GM23338 (cell line): ENCODE measurements at regions not wholly inside any gene's neighbourhood (a gene's known extent, or its start where the extent isn't known, plus 50 kb on each side); places are given as distances from the start of the nearest gene placed in this dataset.

Experiments used
- ATAC-seq: fragments of 200-7000 bp; cut with Tn5 transposase; 3 replicates; pipeline ENCODE4 v1.9.1; 2020
- DNase-seq: peaks from one replicate; pipeline ENCODE4 v3.0.0-alpha.2; 2015; ENCODE audit warnings: low spot score
- H2AFZ ChIP-seq: fragments of 200-600 bp; sonication (generic); 2 replicates; pipeline ENCODE4 v1.8.0; 2016; ENCODE audit warnings: antibody characterized with exemption, mild to moderate bottlenecking, moderate library complexity
- H3F3A ChIP-seq: fragments of 200-600 bp; sonication (generic); replicated peaks from 2 replicates; pipeline ENCODE4 v1.8.0; 2017; ENCODE audit warnings: antibody characterized with exemption, mixed run types, low read depth
- H3K27ac ChIP-seq: fragments of 200-600 bp; sonication (generic); 2 replicates; pipeline ENCODE4 v1.6.1; 2016; ENCODE audit warnings: low read depth
- H3K27me3 ChIP-seq: fragments of 200-600 bp; sonication (generic); 2 replicates; pipeline ENCODE4 v1.8.0; 2016; ENCODE audit warnings: mild to moderate bottlenecking, mixed run types, moderate library complexity; ENCODE audit not compliant: insufficient read depth
- H3K36me3 ChIP-seq: fragments of 200-600 bp; sonication (generic); 2 replicates; pipeline ENCODE4 v1.8.0; 2016; ENCODE audit warnings: mild to moderate bottlenecking; ENCODE audit not compliant: insufficient read depth
- H3K4me1 ChIP-seq: fragments of 200-600 bp; sonication (generic); 2 replicates; pipeline ENCODE4 v1.8.0; 2016; ENCODE audit warnings: mild to moderate bottlenecking, moderate library complexity; ENCODE audit not compliant: insufficient read depth
- H3K4me2 ChIP-seq: fragments of 200-600 bp; sonication (generic); 2 replicates; pipeline ENCODE4 v1.7.1; 2017; ENCODE audit warnings: mixed run types
- H3K4me3 ChIP-seq: fragments of 200-600 bp; sonication (generic); 2 replicates; pipeline ENCODE4 v1.6.1; 2016; ENCODE audit warnings: mixed run types
- H3K79me2 ChIP-seq: fragments of 200-600 bp; sonication (generic); replicated peaks from 2 replicates; pipeline ENCODE4 v1.8.0; 2017; ENCODE audit warnings: mild to moderate bottlenecking; ENCODE audit not compliant: insufficient read depth
- H3K9me2 ChIP-seq: fragments of 200-600 bp; sonication (generic); 2 replicates; pipeline ENCODE4 v1.8.0; 2017; ENCODE audit not compliant: insufficient read depth
- H4K20me1 ChIP-seq: fragments of 200-600 bp; sonication (generic); replicated peaks from 2 replicates; pipeline ENCODE4 v1.8.0; 2017; ENCODE audit warnings: mild to moderate bottlenecking; ENCODE audit not compliant: insufficient read depth
- H3K27ac Mint-ChIP-seq: 2 replicates; pipeline ENCODE4 v1.8.0; 2020; ENCODE audit warnings: inconsistent platforms, mild to moderate bottlenecking, moderate library complexity, mixed read lengths
- H3K27me3 Mint-ChIP-seq: 3 replicates; pipeline ENCODE4 v1.8.0; 2022; ENCODE audit warnings: low read depth, mild to moderate bottlenecking, moderate library complexity, mixed read lengths, inconsistent platforms; ENCODE audit not compliant: insufficient read depth, poor library complexity
- H3K36me3 Mint-ChIP-seq: 3 replicates; pipeline ENCODE4 v1.8.0; 2021; ENCODE audit warnings: low read depth, mild to moderate bottlenecking, inconsistent platforms, moderate library complexity, mixed read lengths
- H3K4me1 Mint-ChIP-seq: 3 replicates; pipeline ENCODE4 v1.8.0; 2020; ENCODE audit warnings: mild to moderate bottlenecking, inconsistent platforms, mixed read lengths
- H3K4me3 Mint-ChIP-seq: 3 replicates; pipeline ENCODE4 v1.8.0; 2021; ENCODE audit warnings: moderate library complexity, mild to moderate bottlenecking, inconsistent platforms, mixed read lengths
- H3K9me3 Mint-ChIP-seq: 3 replicates; pipeline ENCODE4 v1.8.0; 2020; ENCODE audit warnings: moderate library complexity, mild to moderate bottlenecking, inconsistent platforms, mixed read lengths
- ZNF331 ChIP-seq: fragments of 250-450 bp; sonication (Bioruptor Pico); IDR thresholded peaks from 2 replicates; pipeline ENCODE4 v1.5.0; 2020; ENCODE audit warnings: low read depth, mild to moderate bottlenecking, moderate library complexity
- TF ChIP-seq, protein P1 (sequence below): fragments of 250-450 bp; sonication (Bioruptor Pico); IDR thresholded peaks from 2 replicates; pipeline ENCODE4 v1.5.0; 2020; ENCODE audit warnings: mild to moderate bottlenecking, moderate library complexity
- TF ChIP-seq, protein P2 (sequence below): IDR thresholded peaks from one replicate; pipeline ENCODE4 v1.6.1; 2018; ENCODE audit warnings: antibody characterized with exemption; ENCODE audit not compliant: unreplicated experiment
- TF ChIP-seq, protein P3 (sequence below), 2 experiments: fragments of 200-600 bp in 1 of 2; sonication (generic) in 1 of 2; conservative IDR thresholded peaks; 2 replicates each; pipeline versions ENCODE4 v1.5.1 to v1.6.1; 2016 to 2017; ENCODE audit warnings: antibody characterized with exemption in 2 of 2, low read depth in 2 of 2, mild to moderate bottlenecking in 2 of 2, moderate library complexity in 1 of 2

DNA sequence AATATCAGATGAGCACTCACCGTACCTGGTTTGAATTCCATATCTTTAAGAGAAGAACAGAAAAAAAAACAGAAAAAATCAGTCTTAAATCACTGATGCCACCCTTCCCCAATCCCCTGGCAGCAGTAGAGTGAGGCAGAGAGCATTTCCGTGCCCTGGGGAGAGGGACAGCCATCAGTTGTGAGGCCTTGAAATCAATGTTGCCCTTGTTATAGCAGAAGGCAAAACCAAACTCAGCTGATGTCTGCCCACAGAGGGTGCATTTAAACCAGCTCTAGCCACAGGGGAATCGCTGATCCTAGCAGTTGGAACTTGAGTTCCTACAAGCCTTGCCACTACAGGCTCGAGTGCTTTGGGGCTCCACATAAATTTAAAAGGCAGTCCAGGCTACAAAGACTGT lies 338.5 kb upstream of the FMR1 start:
- peak; percentile 0 for DNase-seq
- TF ChIP-seq, protein P1, sequence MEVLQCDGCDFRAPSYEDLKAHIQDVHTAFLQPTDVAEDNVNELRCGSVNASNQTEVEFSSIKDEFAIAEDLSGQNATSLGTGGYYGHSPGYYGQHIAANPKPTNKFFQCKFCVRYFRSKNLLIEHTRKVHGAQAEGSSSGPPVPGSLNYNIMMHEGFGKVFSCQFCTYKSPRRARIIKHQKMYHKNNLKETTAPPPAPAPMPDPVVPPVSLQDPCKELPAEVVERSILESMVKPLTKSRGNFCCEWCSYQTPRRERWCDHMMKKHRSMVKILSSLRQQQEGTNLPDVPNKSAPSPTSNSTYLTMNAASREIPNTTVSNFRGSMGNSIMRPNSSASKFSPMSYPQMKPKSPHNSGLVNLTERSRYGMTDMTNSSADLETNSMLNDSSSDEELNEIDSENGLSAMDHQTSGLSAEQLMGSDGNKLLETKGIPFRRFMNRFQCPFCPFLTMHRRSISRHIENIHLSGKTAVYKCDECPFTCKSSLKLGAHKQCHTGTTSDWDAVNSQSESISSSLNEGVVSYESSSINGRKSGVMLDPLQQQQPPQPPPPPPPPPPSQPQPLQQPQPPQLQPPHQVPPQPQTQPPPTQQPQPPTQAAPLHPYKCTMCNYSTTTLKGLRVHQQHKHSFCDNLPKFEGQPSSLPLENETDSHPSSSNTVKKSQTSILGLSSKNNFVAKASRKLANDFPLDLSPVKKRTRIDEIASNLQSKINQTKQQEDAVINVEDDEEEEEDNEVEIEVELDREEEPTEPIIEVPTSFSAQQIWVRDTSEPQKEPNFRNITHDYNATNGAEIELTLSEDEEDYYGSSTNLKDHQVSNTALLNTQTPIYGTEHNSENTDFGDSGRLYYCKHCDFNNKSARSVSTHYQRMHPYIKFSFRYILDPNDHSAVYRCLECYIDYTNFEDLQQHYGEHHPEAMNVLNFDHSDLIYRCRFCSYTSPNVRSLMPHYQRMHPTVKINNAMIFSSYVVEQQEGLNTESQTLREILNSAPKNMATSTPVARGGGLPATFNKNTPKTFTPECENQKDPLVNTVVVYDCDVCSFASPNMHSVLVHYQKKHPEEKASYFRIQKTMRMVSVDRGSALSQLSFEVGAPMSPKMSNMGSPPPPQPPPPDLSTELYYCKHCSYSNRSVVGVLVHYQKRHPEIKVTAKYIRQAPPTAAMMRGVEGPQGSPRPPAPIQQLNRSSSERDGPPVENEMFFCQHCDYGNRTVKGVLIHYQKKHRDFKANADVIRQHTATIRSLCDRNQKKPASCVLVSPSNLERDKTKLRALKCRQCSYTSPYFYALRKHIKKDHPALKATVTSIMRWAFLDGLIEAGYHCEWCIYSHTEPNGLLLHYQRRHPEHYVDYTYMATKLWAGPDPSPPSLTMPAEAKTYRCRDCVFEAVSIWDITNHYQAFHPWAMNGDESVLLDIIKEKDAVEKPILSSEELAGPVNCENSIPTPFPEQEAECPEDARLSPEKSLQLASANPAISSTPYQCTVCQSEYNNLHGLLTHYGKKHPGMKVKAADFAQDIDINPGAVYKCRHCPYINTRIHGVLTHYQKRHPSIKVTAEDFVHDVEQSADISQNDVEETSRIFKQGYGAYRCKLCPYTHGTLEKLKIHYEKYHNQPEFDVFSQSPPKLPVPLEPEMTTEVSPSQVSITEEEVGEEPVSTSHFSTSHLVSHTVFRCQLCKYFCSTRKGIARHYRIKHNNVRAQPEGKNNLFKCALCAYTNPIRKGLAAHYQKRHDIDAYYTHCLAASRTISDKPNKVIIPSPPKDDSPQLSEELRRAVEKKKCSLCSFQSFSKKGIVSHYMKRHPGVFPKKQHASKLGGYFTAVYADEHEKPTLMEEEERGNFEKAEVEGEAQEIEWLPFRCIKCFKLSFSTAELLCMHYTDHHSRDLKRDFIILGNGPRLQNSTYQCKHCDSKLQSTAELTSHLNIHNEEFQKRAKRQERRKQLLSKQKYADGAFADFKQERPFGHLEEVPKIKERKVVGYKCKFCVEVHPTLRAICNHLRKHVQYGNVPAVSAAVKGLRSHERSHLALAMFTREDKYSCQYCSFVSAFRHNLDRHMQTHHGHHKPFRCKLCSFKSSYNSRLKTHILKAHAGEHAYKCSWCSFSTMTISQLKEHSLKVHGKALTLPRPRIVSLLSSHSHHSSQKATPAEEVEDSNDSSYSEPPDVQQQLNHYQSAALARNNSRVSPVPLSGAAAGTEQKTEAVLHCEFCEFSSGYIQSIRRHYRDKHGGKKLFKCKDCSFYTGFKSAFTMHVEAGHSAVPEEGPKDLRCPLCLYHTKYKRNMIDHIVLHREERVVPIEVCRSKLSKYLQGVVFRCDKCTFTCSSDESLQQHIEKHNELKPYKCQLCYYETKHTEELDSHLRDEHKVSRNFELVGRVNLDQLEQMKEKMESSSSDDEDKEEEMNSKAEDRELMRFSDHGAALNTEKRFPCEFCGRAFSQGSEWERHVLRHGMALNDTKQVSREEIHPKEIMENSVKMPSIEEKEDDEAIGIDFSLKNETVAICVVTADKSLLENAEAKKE (CRISPR knock-in tag), result no peak
- TF ChIP-seq ZNF331 (CRISPR knock-in tag), result no peak
- H3K4me3 ChIP-seq, result no peak overlapping the region
- no peaks in the 10 kb centered on the region for H3K79me2 ChIP-seq
- H3K4me3 Mint-ChIP-seq, result no peak overlapping the region
- H3K27ac Mint-ChIP-seq, result no peak overlapping the region
- no peak overlapping the region for H3K4me2 ChIP-seq
- H3K9me2 ChIP-seq, result no peaks in the 10 kb centered on the region
- no peak overlapping the region for H2AFZ ChIP-seq
- H3K27me3 ChIP-seq, result no peaks in the 10 kb centered on the region
- ATAC-seq, result no peak
- H3F3A ChIP-seq, result no peaks in the 10 kb centered on the region
- H3K4me1 Mint-ChIP-seq, result no peaks in the 10 kb centered on the region
- no peaks in the 10 kb centered on the region for H3K36me3 ChIP-seq
- H3K27ac ChIP-seq, result no peak overlapping the region
- no peaks in the 10 kb centered on the region for H3K36me3 Mint-ChIP-seq
- no peaks in the 10 kb centered on the region for H3K9me3 Mint-ChIP-seq
- no peaks in the 10 kb centered on the region for H4K20me1 ChIP-seq
- H3K4me1 ChIP-seq, result no peaks in the 10 kb centered on the region
- no peaks in the 10 kb centered on the region for H3K27me3 Mint-ChIP-seq

DNA sequence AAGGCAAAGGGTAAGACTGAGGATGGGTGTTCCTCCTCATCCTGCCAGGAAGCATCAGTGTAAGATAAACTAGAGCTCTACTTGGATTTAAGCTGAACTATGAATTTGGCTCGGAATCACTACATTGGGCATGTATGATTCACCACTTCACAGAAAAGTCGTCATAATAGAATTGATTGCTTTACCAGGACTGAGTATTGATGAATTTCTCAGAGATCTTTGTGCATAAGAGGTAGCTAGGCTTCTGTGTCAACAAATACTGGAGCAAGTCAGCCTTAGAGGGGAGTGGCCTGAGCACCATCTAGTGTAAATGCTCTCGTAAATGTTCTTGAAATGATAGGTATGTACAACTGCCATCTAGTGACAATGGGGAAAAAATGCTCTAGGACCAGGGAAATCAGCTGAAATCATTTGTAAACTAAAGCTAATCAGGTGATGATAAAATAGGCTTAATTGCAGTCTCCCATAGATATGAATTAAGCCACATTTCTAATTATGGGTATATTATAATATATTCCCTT lies 309.5 kb upstream of the FMR1 start:
- Mint-ChIP-seq H3K27me3 (peaks cover 2% of the 10 kb centered on the region), H3K9me3 (no peaks in the 10 kb centered on the region; the same call in 2 of the 3 replicates), H3K27ac (no peak overlapping the region), H3K4me3 (no peak overlapping the region), H3K36me3 (no peaks in the 10 kb centered on the region), H3K4me1 (no peaks in the 10 kb centered on the region)
- no peaks in the 10 kb centered on the region for H3K4me1 ChIP-seq
- no peaks in the 10 kb centered on the region for H3K79me2 ChIP-seq
- TF ChIP-seq, protein P2, sequence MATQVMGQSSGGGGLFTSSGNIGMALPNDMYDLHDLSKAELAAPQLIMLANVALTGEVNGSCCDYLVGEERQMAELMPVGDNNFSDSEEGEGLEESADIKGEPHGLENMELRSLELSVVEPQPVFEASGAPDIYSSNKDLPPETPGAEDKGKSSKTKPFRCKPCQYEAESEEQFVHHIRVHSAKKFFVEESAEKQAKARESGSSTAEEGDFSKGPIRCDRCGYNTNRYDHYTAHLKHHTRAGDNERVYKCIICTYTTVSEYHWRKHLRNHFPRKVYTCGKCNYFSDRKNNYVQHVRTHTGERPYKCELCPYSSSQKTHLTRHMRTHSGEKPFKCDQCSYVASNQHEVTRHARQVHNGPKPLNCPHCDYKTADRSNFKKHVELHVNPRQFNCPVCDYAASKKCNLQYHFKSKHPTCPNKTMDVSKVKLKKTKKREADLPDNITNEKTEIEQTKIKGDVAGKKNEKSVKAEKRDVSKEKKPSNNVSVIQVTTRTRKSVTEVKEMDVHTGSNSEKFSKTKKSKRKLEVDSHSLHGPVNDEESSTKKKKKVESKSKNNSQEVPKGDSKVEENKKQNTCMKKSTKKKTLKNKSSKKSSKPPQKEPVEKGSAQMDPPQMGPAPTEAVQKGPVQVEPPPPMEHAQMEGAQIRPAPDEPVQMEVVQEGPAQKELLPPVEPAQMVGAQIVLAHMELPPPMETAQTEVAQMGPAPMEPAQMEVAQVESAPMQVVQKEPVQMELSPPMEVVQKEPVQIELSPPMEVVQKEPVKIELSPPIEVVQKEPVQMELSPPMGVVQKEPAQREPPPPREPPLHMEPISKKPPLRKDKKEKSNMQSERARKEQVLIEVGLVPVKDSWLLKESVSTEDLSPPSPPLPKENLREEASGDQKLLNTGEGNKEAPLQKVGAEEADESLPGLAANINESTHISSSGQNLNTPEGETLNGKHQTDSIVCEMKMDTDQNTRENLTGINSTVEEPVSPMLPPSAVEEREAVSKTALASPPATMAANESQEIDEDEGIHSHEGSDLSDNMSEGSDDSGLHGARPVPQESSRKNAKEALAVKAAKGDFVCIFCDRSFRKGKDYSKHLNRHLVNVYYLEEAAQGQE, result no peak
- TF ChIP-seq, protein P3, sequence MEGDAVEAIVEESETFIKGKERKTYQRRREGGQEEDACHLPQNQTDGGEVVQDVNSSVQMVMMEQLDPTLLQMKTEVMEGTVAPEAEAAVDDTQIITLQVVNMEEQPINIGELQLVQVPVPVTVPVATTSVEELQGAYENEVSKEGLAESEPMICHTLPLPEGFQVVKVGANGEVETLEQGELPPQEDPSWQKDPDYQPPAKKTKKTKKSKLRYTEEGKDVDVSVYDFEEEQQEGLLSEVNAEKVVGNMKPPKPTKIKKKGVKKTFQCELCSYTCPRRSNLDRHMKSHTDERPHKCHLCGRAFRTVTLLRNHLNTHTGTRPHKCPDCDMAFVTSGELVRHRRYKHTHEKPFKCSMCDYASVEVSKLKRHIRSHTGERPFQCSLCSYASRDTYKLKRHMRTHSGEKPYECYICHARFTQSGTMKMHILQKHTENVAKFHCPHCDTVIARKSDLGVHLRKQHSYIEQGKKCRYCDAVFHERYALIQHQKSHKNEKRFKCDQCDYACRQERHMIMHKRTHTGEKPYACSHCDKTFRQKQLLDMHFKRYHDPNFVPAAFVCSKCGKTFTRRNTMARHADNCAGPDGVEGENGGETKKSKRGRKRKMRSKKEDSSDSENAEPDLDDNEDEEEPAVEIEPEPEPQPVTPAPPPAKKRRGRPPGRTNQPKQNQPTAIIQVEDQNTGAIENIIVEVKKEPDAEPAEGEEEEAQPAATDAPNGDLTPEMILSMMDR (conservative IDR thresholded peaks at IDR 0.05; ENCODE audit: low read depth in 2 of 2), result 0 out of 4 replicates have a peak, but pooled peaks of 1 of the 2 experiments have one; percentile 18
- no peak overlapping the region for H3K27ac ChIP-seq
- H2AFZ ChIP-seq, result no peak overlapping the region
- no peak overlapping the region for H3K4me3 ChIP-seq
- H3K36me3 ChIP-seq, result no peaks in the 10 kb centered on the region
- no peak overlapping the region for H3K4me2 ChIP-seq
- DNase-seq (peak; percentile 4), ATAC-seq (no peak)
- H4K20me1 ChIP-seq, result no peaks in the 10 kb centered on the region
- H3K27me3 ChIP-seq, result no peaks in the 10 kb centered on the region
- H3K9me2 ChIP-seq, result no peaks in the 10 kb centered on the region
- no peaks in the 10 kb centered on the region for H3F3A ChIP-seq
